Panc1 (cell line): ENCODE measurements at regions not wholly inside any gene's neighbourhood (a gene's known extent, or its start where the extent isn't known, plus 50 kb on each side); places are given as distances from the start of the nearest gene placed in this dataset.
"Not testable (repeated sequence)": the region's sequence is repeated elsewhere in the genome, so short reads cannot be mapped to it uniquely, and the experiment has no call there.

Source experiments
- ATAC-seq: fragments of 200-7000 bp; cut with Tn5 transposase; 2 replicates; pipeline ENCODE4 v1.9.1; 2020; ENCODE audit warnings: mild to moderate bottlenecking, moderate library complexity
- BruUV-seq: library from RNA; stranded (reverse); fragments of 400-500 nt; replicated peaks from 2 replicates; lab custom pipeline; 2021; lab: Mats Ljungman, UMichigan
- CTCF ChIA-PET: fragments of 300-600 bp; sonication (Branson Sonifier 250); formaldehyde crosslinking; loops from one replicate; lab custom pipeline; 2022; ENCODE audit warnings: antibody characterized with exemption; lab: Charles Lee
- POLR2A ChIA-PET: fragments of 300-600 bp; sonication (Branson Sonifier 250); formaldehyde crosslinking; loops from one replicate; lab custom pipeline; 2022; ENCODE audit warnings: antibody characterized with exemption; lab: Charles Lee
- DNase-seq: peaks from one replicate; pipeline ENCODE4 v3.0.0-alpha.2; 2010; ENCODE audit warnings: low read depth, low spot score
- H3K27ac ChIP-seq: 2 replicates; pipeline ENCODE4 v1.5.1; 2011; ENCODE audit warnings: mild to moderate bottlenecking, low read length, inconsistent platforms
- H3K27me3 ChIP-seq: fragments of 200-500 bp; sonication (Bioruptor generic); 2 replicates; pipeline ENCODE4 v1.6.0; 2014; ENCODE audit warnings: low read length, inconsistent platforms; ENCODE audit not compliant: control insufficient read depth, insufficient read depth
- H3K36me3 ChIP-seq: fragments of 200-500 bp; sonication (Bioruptor generic); 2 replicates; pipeline ENCODE4 v1.5.1; 2014; ENCODE audit warnings: inconsistent platforms, mild to moderate bottlenecking, low read length, moderate library complexity; ENCODE audit not compliant: control insufficient read depth, insufficient read depth
- H3K4me1 ChIP-seq: 2 replicates; pipeline ENCODE4 v1.5.1; 2011; ENCODE audit warnings: inconsistent platforms, mild to moderate bottlenecking, low read length, moderate library complexity; ENCODE audit not compliant: control insufficient read depth, insufficient read depth
- H3K4me3 ChIP-seq, 2 experiments: 2 replicates each; pipeline ENCODE4 v1.5.1; 2011 to 2012; ENCODE audit warnings: low read depth in 2 of 2, low read length in 2 of 2, mild to moderate bottlenecking in 2 of 2, inconsistent platforms in 1 of 2, moderate library complexity in 1 of 2
- H3K9me3 ChIP-seq: fragments of 200-500 bp; sonication (Bioruptor generic); 2 replicates; pipeline ENCODE4 v1.5.1; 2014; ENCODE audit warnings: low read depth, mild to moderate bottlenecking, inconsistent platforms, low read length, moderate library complexity; ENCODE audit not compliant: control insufficient read depth, insufficient read depth
- POLR2AphosphoS5 ChIP-seq: IDR thresholded peaks from 2 replicates; pipeline ENCODE4 v1.6.1; 2012; ENCODE audit warnings: mild to moderate bottlenecking, low read depth, low read length, moderate library complexity
- SIN3A ChIP-seq: IDR thresholded peaks from 2 replicates; pipeline ENCODE4 v1.6.1; 2012; ENCODE audit warnings: low read depth, mild to moderate bottlenecking, low read length, moderate library complexity, borderline replicate concordance; ENCODE audit not compliant: insufficient read depth
- TCF7L2 ChIP-seq: IDR thresholded peaks from 2 replicates; pipeline ENCODE4 v1.6.1; 2011; ENCODE audit warnings: mild to moderate bottlenecking, low read depth, low read length, inconsistent platforms
- in situ Hi-C: cut with HindIII; loops from 2 replicates; pipeline ENCODE4 v1.10.0; 2016; ENCODE audit warnings: low sequenced_read_pairs, low pct_unique_long_range_greater_than_20kb
- intact Hi-C: fragments of 100-400 bp; cut with micrococcal nuclease; formaldehyde crosslinking; loops from one replicate; pipeline ENCODE4 v1.10.0; 2022; ENCODE audit not compliant: unreplicated experiment
- TF ChIP-seq, protein P1 (sequence below), 2 experiments: IDR thresholded peaks; 2 replicates each; pipeline ENCODE4 v1.6.1; 2011 to 2012; ENCODE audit warnings: low read depth in 2 of 2, control low read depth in 1 of 2, low read length in 1 of 2, mild to moderate bottlenecking in 1 of 2, moderate library complexity in 1 of 2; ENCODE audit not compliant: insufficient read depth in 1 of 2
- TF ChIP-seq, protein P2 (sequence below): fragments of 450-650 bp; IDR thresholded peaks from 2 replicates; pipeline ENCODE4 v1.5.1; 2017; ENCODE audit warnings: mild to moderate bottlenecking

DNA sequence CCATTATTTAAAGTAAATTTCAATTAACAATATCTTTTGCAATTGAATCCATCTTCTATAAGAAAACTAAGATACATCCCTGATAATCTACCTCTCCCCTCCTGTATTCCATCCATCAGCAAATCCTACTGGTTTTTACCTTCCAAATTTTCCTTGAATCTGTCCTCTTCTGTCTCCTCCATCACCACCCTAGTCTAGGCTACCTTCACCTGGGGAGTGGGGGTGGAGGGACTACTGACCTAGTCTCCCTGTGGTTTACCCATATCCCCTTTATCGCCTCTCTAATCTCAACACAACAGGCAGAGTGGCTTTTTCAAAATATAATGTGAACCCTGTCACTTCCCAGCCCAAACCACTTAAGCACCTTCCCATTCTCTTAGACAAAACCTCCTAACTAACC is 327.8 kb downstream of the FAM72C start:
- H3K4me1 ChIP-seq, ATAC-seq, H3K27ac ChIP-seq, BruUV-seq, H3K4me3 ChIP-seq, DNase-seq, POLR2A ChIA-PET, intact Hi-C loops, CTCF ChIA-PET, H3K36me3 ChIP-seq, H3K27me3 ChIP-seq, in situ Hi-C loops, H3K9me3 ChIP-seq: not testable (repeated sequence)

DNA sequence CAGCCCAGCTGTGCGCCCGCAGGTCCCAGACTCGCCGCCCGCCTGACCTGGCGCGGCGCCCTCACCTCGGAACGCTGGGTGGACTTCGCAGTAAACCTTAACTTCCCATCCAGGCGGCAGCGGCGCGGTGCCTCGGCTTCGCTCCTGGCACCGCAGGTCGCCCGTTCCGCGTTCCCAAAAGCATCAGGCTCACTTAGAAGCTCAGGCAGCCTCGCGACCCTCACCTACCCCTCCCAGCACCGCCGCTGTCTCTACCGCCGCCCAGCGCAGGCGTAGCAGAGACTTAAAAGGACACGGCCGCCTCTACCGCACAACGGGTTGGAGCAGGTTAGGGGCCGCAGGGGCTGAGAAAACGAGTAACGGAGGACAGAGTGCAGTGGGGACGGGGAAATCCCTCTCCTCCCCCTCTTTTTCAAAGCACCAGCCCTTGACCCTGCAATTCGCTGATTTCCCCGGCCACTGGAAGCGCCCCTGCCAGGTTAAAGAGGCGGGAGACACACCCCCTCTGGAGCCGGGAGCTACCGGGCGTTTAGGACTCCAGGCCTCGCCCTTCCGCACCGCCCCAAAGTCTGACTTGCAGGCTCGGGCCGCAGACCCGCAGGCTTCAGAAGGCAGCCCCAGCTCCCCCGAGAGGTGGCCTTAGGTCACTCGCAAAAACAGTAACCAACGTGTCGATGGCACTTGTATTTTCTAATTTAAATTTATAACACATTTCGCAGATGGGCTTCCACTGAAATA is 328.5 kb downstream of the FAM72C start:
- Histone ChIP-seq H3K27me3 (no peaks in the 10 kb centered on the region), H3K4me3 (no peak overlapping the region), H3K9me3 (no peaks in the 10 kb centered on the region), H3K36me3 (no peaks in the 10 kb centered on the region), H3K4me1 (no peaks in the 10 kb centered on the region), H3K27ac (no peak overlapping the region)
- no peak for DNase-seq
- intact Hi-C loops: no loop called here
- ChIA-PET CTCF (no interaction called here), POLR2A (no interaction called here)
- ATAC-seq: no peak
- in situ Hi-C loops: no loop called here
- no TSS peak for BruUV-seq
- no peak for TF ChIP-seq TCF7L2
- TF ChIP-seq, protein P1, sequence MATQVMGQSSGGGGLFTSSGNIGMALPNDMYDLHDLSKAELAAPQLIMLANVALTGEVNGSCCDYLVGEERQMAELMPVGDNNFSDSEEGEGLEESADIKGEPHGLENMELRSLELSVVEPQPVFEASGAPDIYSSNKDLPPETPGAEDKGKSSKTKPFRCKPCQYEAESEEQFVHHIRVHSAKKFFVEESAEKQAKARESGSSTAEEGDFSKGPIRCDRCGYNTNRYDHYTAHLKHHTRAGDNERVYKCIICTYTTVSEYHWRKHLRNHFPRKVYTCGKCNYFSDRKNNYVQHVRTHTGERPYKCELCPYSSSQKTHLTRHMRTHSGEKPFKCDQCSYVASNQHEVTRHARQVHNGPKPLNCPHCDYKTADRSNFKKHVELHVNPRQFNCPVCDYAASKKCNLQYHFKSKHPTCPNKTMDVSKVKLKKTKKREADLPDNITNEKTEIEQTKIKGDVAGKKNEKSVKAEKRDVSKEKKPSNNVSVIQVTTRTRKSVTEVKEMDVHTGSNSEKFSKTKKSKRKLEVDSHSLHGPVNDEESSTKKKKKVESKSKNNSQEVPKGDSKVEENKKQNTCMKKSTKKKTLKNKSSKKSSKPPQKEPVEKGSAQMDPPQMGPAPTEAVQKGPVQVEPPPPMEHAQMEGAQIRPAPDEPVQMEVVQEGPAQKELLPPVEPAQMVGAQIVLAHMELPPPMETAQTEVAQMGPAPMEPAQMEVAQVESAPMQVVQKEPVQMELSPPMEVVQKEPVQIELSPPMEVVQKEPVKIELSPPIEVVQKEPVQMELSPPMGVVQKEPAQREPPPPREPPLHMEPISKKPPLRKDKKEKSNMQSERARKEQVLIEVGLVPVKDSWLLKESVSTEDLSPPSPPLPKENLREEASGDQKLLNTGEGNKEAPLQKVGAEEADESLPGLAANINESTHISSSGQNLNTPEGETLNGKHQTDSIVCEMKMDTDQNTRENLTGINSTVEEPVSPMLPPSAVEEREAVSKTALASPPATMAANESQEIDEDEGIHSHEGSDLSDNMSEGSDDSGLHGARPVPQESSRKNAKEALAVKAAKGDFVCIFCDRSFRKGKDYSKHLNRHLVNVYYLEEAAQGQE (IDR thresholded peaks at IDR 0.05; ENCODE audit: insufficient read depth in 1 of 2, low read depth in 2 of 2, low read length in 1 of 2): no peak
- TF ChIP-seq SIN3A: no peak
- no peak for TF ChIP-seq POLR2AphosphoS5
- TF ChIP-seq, protein P2, sequence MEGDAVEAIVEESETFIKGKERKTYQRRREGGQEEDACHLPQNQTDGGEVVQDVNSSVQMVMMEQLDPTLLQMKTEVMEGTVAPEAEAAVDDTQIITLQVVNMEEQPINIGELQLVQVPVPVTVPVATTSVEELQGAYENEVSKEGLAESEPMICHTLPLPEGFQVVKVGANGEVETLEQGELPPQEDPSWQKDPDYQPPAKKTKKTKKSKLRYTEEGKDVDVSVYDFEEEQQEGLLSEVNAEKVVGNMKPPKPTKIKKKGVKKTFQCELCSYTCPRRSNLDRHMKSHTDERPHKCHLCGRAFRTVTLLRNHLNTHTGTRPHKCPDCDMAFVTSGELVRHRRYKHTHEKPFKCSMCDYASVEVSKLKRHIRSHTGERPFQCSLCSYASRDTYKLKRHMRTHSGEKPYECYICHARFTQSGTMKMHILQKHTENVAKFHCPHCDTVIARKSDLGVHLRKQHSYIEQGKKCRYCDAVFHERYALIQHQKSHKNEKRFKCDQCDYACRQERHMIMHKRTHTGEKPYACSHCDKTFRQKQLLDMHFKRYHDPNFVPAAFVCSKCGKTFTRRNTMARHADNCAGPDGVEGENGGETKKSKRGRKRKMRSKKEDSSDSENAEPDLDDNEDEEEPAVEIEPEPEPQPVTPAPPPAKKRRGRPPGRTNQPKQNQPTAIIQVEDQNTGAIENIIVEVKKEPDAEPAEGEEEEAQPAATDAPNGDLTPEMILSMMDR: no peak

DNA sequence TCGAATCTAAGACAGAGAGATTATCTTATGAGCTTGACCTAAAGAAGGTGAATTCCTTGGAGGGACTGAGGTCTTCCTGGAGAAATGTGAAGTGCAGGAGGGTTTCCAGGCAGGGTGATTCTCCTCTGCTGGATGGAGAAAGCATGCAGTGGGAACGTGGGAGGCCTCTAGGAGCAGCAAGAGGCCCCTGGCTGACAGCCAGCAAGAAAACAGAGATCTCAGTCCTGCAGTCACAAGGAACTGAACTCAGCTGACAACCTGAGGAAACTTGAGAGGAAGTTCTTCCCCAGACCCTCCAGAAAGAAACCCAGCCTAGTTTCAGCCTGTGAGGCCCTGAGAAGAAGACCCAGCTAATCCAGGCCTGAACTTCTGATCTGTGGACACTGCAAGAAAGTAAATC is 345.9 kb downstream of the FAM72C start:
- intact Hi-C loops (no loop called here), in situ Hi-C loops (no loop called here)
- CTCF ChIA-PET: no interaction called here
- no TSS peak for BruUV-seq
- POLR2A ChIA-PET: no interaction called here
- no peaks in the 10 kb centered on the region for H3K4me1 ChIP-seq
- H3K27me3 ChIP-seq: no peaks in the 10 kb centered on the region
- no peak overlapping the region for H3K4me3 ChIP-seq
- no peaks in the 10 kb centered on the region for H3K9me3 ChIP-seq
- no peak overlapping the region for H3K27ac ChIP-seq
- no peak for TF ChIP-seq SIN3A
- TF ChIP-seq TCF7L2: no peak
- TF ChIP-seq, protein P1 (IDR thresholded peaks at IDR 0.05; ENCODE audit: insufficient read depth in 1 of 2, low read depth in 2 of 2, low read length in 1 of 2): no peak
- no peak for TF ChIP-seq POLR2AphosphoS5
- TF ChIP-seq, protein P2: no peak
- DNase-seq (no peak), ATAC-seq (no peak)
- no peaks in the 10 kb centered on the region for H3K36me3 ChIP-seq
